Sigmoid colon (tissue), 6 donors: ENCODE measurements at regions not wholly inside any gene's neighbourhood (a gene's known extent, or its start where the extent isn't known, plus 50 kb on each side); places are given as distances from the start of the nearest gene placed in this dataset.

Experiments used
- DNase-seq: peaks from one replicate; pipeline ENCODE4 v3.0.0-alpha.2; 2019
- H3K27ac ChIP-seq, 4 donors: fragments of 200-600 bp; sonication (generic); one replicate each; pipeline ENCODE4 v1.5.1; 2016 to 2019; ENCODE audit warnings: mild to moderate bottlenecking in 1 of 4
- H3K27me3 ChIP-seq, 3 donors: fragments of 200-600 bp; sonication (generic); one replicate each; pipeline ENCODE4 v1.5.1; 2019; ENCODE audit warnings: mild to moderate bottlenecking in 1 of 3
- H3K36me3 ChIP-seq, 4 donors: fragments of 200-600 bp; sonication (generic); one replicate each; pipeline ENCODE4 v1.5.1; 2016 to 2019
- H3K4me1 ChIP-seq, 4 donors: fragments of 200-600 bp; sonication (generic); one replicate each; pipeline ENCODE4 v1.5.1; 2017 to 2019
- H3K4me3 ChIP-seq, 4 donors: fragments of 200-600 bp; sonication (generic); one replicate each; pipeline ENCODE4 v1.5.1; 2017 to 2019; ENCODE audit warnings: mild to moderate bottlenecking in 2 of 4, moderate library complexity in 1 of 4
- H3K9me3 ChIP-seq, 4 donors: fragments of 200-600 bp in 3 of 4; sonication (generic) in 3 of 4; one replicate each; pipeline versions ENCODE4 v1.5.1 to v1.6.1; 2013 to 2019
- EP300 ChIP-seq, 4 donors: sonication (generic); formaldehyde crosslinking; IDR thresholded peaks; one replicate each; pipeline ENCODE4 v1.6.1; 2017; ENCODE audit warnings: antibody characterized with exemption in 4 of 4
- POLR2A ChIP-seq, 2 donors: fragments of 450-650 bp; IDR thresholded peaks; one replicate each; pipeline ENCODE4 v1.6.1; 2016; ENCODE audit warnings: antibody characterized with exemption in 2 of 2, mild to moderate bottlenecking in 2 of 2, moderate library complexity in 2 of 2
- POLR2AphosphoS5 ChIP-seq, 4 donors: sonication (generic); formaldehyde crosslinking; IDR thresholded peaks; one replicate each; pipeline ENCODE4 v1.6.1; 2017; ENCODE audit warnings: antibody characterized with exemption in 4 of 4
- WGBS, 2 donors: extraction: QIAGEN DNeasy Blood & Tissue Kit; methylation state at CpG; one replicate each; pipeline ENCODE4 v1.1.7; 2013; 5-methylcytosine and 5-hydroxymethylcytosine counted together
- intact Hi-C: fragments of 100-400 bp; cut with DNase I; formaldehyde crosslinking; loops from one replicate; pipeline ENCODE4 v1.15.1; 2023
- TF ChIP-seq, protein P1 (sequence below), 4 experiments: fragments of 450-650 bp in 3 of 4; fragments of 200-600 bp in 1 of 4; IDR thresholded peaks; one replicate each; pipeline ENCODE4 v1.5.1; 2016 to 2019; ENCODE audit warnings: antibody characterized with exemption in 4 of 4, mild to moderate bottlenecking in 3 of 4, moderate library complexity in 2 of 4
- donor health status: healthy with polysubstance abuse.
- donor health status: healthy.

DNA sequence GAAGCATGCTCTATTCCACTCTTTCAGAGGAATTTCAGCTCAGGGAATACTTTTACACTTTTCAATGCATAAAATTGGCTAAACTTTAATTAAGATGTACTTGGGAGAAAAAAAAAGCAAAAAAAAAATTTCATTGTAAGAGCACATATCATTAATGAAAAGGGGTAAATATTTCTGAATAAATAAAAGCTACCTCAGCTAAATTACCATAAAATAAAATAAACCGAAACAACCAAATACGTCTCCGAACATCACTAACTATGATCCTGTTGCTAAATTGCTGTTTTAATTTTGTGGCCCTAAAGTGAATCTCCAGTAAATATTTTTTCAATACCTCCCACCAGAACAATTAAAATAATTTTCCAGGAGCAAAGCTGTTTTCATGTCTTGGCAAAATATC is 203.7 kb upstream of the KCNJ16 start:
- DNase-seq, result no peak
- no peak overlapping the region for H3K4me3 ChIP-seq
- TF ChIP-seq, protein P1, sequence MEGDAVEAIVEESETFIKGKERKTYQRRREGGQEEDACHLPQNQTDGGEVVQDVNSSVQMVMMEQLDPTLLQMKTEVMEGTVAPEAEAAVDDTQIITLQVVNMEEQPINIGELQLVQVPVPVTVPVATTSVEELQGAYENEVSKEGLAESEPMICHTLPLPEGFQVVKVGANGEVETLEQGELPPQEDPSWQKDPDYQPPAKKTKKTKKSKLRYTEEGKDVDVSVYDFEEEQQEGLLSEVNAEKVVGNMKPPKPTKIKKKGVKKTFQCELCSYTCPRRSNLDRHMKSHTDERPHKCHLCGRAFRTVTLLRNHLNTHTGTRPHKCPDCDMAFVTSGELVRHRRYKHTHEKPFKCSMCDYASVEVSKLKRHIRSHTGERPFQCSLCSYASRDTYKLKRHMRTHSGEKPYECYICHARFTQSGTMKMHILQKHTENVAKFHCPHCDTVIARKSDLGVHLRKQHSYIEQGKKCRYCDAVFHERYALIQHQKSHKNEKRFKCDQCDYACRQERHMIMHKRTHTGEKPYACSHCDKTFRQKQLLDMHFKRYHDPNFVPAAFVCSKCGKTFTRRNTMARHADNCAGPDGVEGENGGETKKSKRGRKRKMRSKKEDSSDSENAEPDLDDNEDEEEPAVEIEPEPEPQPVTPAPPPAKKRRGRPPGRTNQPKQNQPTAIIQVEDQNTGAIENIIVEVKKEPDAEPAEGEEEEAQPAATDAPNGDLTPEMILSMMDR (IDR thresholded peaks at IDR 0.05), result no peak
- TF ChIP-seq POLR2AphosphoS5 (IDR thresholded peaks at IDR 0.05), result no peak
- no peak for TF ChIP-seq POLR2A (IDR thresholded peaks at IDR 0.05)
- TF ChIP-seq EP300 (IDR thresholded peaks at IDR 0.05), result no peak
- H3K4me1 ChIP-seq, result no peaks in the 10 kb centered on the region
- H3K9me3 ChIP-seq, result peaks cover 0 to 3% (median 0%) of the 10 kb centered on the region in 4 donors
- intact Hi-C loops, result no loop called here
- no peaks in the 10 kb centered on the region for H3K27me3 ChIP-seq
- 93 to 94% methylated on average over 3 of the region's 3 CpGs for WGBS, 2 donors
- H3K27ac ChIP-seq, result no peak overlapping the region
- no peaks in the 10 kb centered on the region for H3K36me3 ChIP-seq

DNA sequence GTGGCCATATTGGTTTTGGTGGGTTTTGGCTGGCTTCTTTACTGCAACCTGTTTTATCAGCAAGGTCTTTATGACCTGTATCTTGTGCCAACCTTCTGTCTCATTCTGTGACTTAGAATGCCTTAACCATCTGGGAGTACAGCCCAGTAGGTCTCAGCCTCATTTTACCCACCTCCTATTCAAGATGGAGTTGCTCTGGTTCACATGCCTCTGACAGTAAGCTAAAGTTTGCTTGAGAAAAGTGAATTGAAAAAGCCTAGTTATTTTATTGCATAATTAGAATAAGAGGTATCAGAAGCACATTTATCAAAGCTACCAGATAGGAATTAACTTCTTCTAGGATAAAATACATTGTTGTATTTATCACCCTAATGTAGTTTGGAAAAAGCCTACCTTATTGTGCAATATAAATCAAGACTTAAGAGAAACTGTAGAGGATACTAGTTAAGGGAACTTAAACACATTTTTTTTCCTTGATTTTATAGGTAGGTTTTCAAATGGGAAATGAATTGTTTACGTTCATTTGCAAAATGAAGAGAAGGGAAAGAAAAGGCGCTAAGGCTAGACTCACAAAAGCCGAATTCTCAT is 202.3 kb upstream of the KCNJ16 start:
- H3K4me1 ChIP-seq, result no peaks in the 10 kb centered on the region
- 92 to 94% methylated on average over 3 of the region's 3 CpGs for WGBS, 2 donors
- no peaks in the 10 kb centered on the region for H3K36me3 ChIP-seq
- no peak overlapping the region for H3K27ac ChIP-seq
- no peak overlapping the region for H3K4me3 ChIP-seq
- no peaks in the 10 kb centered on the region for H3K27me3 ChIP-seq
- DNase-seq, result no peak
- intact Hi-C loops, result no loop called here
- TF ChIP-seq POLR2A (IDR thresholded peaks at IDR 0.05), result no peak
- TF ChIP-seq, protein P1 (IDR thresholded peaks at IDR 0.05), result no peak
- no peak for TF ChIP-seq EP300 (IDR thresholded peaks at IDR 0.05)
- TF ChIP-seq POLR2AphosphoS5 (IDR thresholded peaks at IDR 0.05), result no peak
- H3K9me3 ChIP-seq, result peaks cover 0 to 3% (median 0%) of the 10 kb centered on the region in 4 donors

DNA sequence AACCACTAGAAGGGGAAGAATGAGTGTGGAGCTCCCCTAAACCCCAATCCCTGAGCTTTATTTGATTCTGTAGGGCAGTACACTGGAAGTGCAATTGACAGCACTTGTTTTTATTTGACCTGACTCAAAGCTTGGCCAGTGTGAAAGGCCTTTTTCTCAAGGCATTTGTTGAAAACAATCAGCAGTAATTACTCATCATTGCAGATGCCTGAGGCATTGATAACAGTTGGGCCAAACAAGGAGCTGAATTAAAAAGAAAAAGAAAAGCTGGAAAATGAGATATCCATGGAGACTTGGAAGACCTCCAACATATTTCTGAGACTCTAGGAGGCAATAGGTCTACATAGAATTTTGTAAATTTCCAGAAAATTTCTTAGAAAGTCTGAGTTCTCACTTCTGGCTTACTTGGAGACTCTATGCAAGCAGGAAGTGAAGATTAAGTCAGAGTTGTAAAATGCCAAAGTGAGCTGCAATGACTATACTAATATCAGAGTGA is 200.8 kb upstream of the KCNJ16 start:
- Histone ChIP-seq H3K4me1 (no peaks in the 10 kb centered on the region), H3K27ac (no peak overlapping the region), H3K27me3 (no peaks in the 10 kb centered on the region), H3K36me3 (no peaks in the 10 kb centered on the region), H3K4me3 (no peak overlapping the region), H3K9me3 (peaks cover 0 to 3% (median 0%) of the 10 kb centered on the region in 4 donors)
- TF ChIP-seq EP300 (IDR thresholded peaks at IDR 0.05) (no peak), POLR2AphosphoS5 (IDR thresholded peaks at IDR 0.05) (no peak), POLR2A (IDR thresholded peaks at IDR 0.05) (no peak)
- TF ChIP-seq, protein P1 (IDR thresholded peaks at IDR 0.05), result no peak
- no peak for DNase-seq
- intact Hi-C loops, result no loop called here

DNA sequence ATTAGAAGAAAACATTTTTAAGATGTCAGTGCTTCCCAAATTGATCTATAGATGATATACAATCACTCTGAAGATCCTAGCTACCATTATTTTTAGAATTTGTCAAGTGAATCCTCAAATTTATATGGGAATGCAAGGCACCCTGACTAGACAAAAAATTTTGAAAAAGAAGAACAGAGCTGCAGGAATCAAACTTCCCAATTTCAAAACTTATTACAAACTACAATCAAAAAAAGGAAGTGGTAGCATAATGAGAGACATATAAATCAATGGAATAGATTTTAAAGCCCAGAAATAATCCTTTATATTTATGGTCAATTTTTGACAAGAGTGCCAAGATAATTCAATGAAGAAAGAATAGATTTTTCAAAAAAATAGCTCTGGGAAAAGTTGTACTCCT is 198.3 kb upstream of the KCNJ16 start:
- Histone ChIP-seq H3K27ac (no peak overlapping the region), H3K4me3 (no peak overlapping the region), H3K36me3 (no peaks in the 10 kb centered on the region), H3K4me1 (no peaks in the 10 kb centered on the region), H3K9me3 (peaks cover 0 to 3% (median 0%) of the 10 kb centered on the region in 4 donors), H3K27me3 (no peaks in the 10 kb centered on the region)
- intact Hi-C loops, result no loop called here
- TF ChIP-seq POLR2A (IDR thresholded peaks at IDR 0.05), result no peak
- TF ChIP-seq, protein P1 (IDR thresholded peaks at IDR 0.05), result no peak
- no peak for TF ChIP-seq POLR2AphosphoS5 (IDR thresholded peaks at IDR 0.05)
- TF ChIP-seq EP300 (IDR thresholded peaks at IDR 0.05), result no peak
- no peak for DNase-seq

DNA sequence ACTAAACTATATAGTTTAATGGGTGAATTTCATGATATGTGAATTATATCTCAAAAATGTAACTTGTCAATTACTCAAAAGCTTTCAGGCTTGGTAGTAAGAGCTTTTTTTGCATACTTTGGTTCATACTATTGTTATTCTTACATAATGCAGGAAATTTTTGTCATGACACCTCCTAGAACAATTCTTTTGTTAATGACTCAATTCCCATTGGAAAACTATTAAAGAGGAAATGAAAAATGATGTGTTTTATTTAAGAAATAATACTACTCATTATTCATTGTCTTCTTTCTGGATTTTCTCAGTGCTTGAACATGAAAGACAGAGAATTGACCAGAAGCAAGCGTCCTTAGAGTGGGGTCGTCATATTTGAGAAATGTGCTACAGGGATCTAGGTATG is 196.4 kb upstream of the KCNJ16 start:
- TF ChIP-seq POLR2A (IDR thresholded peaks at IDR 0.05) (no peak), EP300 (IDR thresholded peaks at IDR 0.05) (no peak), POLR2AphosphoS5 (IDR thresholded peaks at IDR 0.05) (no peak)
- TF ChIP-seq, protein P1 (IDR thresholded peaks at IDR 0.05), result no peak
- no peak for DNase-seq
- H3K4me3 ChIP-seq, result no peak overlapping the region
- H3K27me3 ChIP-seq, result no peaks in the 10 kb centered on the region
- H3K27ac ChIP-seq, result no peak overlapping the region
- 78% methylated on average over 2 of the region's 2 CpGs for WGBS, 2 donors
- H3K4me1 ChIP-seq, result no peaks in the 10 kb centered on the region
- peaks cover 0 to 3% (median 0%) of the 10 kb centered on the region in 4 donors for H3K9me3 ChIP-seq
- intact Hi-C loops, result no loop called here
- no peaks in the 10 kb centered on the region for H3K36me3 ChIP-seq
